Activated CD8-positive, alpha-beta T cell treated with anti-CD3 and anti-CD28 coated beads for 36 hours (primary cell): ENCODE measurements at regions not wholly inside any gene's neighbourhood (a gene's known extent, or its start where the extent isn't known, plus 50 kb on each side); places are given as distances from the start of the nearest gene placed in this dataset.

ENCODE experiments used
- ATAC-seq: fragments of 200-7000 bp; cut with Tn5 transposase; one replicate; pipeline ENCODE4 v1.10.0; 2021; ENCODE audit warnings: mild to moderate bottlenecking, moderate library complexity
- CTCF ChIA-PET: fragments of 350-600 bp; sonication (Branson Sonifier 250); formaldehyde crosslinking; loops from one replicate; lab custom pipeline; 2021; ENCODE audit warnings: antibody characterized with exemption; lab: Charles Lee
- POLR2A ChIA-PET: fragments of 350-600 bp; sonication (Branson Sonifier 250); formaldehyde crosslinking; loops from one replicate; lab custom pipeline; 2021; ENCODE audit warnings: antibody characterized with exemption; lab: Charles Lee
- DNase-seq: peaks from one replicate; pipeline ENCODE4 v3.0.0-alpha.2; 2020
- H3K27ac Mint-ChIP-seq: one replicate; pipeline ENCODE4 v1.8.0; 2021; ENCODE audit warnings: mild to moderate bottlenecking, mixed read lengths
- H3K27me3 Mint-ChIP-seq: one replicate; pipeline ENCODE4 v1.8.0; 2021; ENCODE audit warnings: mixed read lengths
- H3K36me3 Mint-ChIP-seq: one replicate; pipeline ENCODE4 v1.8.0; 2021; ENCODE audit warnings: low read depth, mixed read lengths
- H3K4me1 Mint-ChIP-seq: one replicate; pipeline ENCODE4 v1.8.0; 2021; ENCODE audit warnings: low read depth, mixed read lengths
- H3K4me3 Mint-ChIP-seq: one replicate; pipeline ENCODE4 v1.8.0; 2021; ENCODE audit warnings: mild to moderate bottlenecking, moderate library complexity, mixed read lengths
- H3K9me3 Mint-ChIP-seq: one replicate; pipeline ENCODE4 v1.8.0; 2021; ENCODE audit warnings: mixed read lengths
- CTCF ChIP-seq: fragments of 200-600 bp; IDR thresholded peaks from one replicate; pipeline ENCODE4 v1.8.0; 2022; ENCODE audit warnings: antibody characterized with exemption, mild to moderate bottlenecking
- intact Hi-C: fragments of 100-400 bp; cut with micrococcal nuclease; formaldehyde crosslinking; loops from one replicate; pipeline ENCODE4 v1.10.0; 2022

- CTCF ChIA-PET: no interaction called here
- peak; percentile 24 for ATAC-seq
Measured at GRCh38 chr6:170102582-170103481, 188.0 kb downstream of the DLL1 start.

GRCh38 chr6:170102038-170102437 is 188.8 kb downstream of the DLL1 start:
- no peak overlapping the region for H3K27ac Mint-ChIP-seq
- H3K4me1 Mint-ChIP-seq: peaks cover 4% of the 10 kb centered on the region
- intact Hi-C loops: no loop called here
- H3K9me3 Mint-ChIP-seq: peaks cover 6% of the 10 kb centered on the region
- no peak for TF ChIP-seq CTCF
- H3K27me3 Mint-ChIP-seq: peaks cover 3% of the 10 kb centered on the region
- ChIA-PET CTCF (no interaction called here), POLR2A (interaction anchor here (1.0 kb wide), 1 partner anchor 14 kb away, joined by 3 read pairs; no protein-coding TSS in a partner anchor)
- ATAC-seq (no peak), DNase-seq (no peak)
- H3K36me3 Mint-ChIP-seq: no peaks in the 10 kb centered on the region
- H3K4me3 Mint-ChIP-seq: no peak overlapping the region

More at GRCh38 chr6:170102582-170103481, 188.0 kb downstream of the DLL1 start:
- H3K4me1 Mint-ChIP-seq: peaks cover 4% of the 10 kb centered on the region
- H3K36me3 Mint-ChIP-seq: no peaks in the 10 kb centered on the region
- intact Hi-C loops: no loop called here
- H3K9me3 Mint-ChIP-seq: peaks cover 6% of the 10 kb centered on the region
- no peak overlapping the region for H3K4me3 Mint-ChIP-seq
- peaks cover 3% of the 10 kb centered on the region for H3K27me3 Mint-ChIP-seq
- no peak overlapping the region for H3K27ac Mint-ChIP-seq
- POLR2A ChIA-PET: interaction anchor here (1.0 kb wide), 1 partner anchor 15 kb away, joined by 3 read pairs; no protein-coding TSS in a partner anchor
- DNase-seq: no peak
- no peak for TF ChIP-seq CTCF

- H3K9me3 Mint-ChIP-seq: peaks cover 6% of the 10 kb centered on the region
- H3K27ac Mint-ChIP-seq: no peak overlapping the region
- TF ChIP-seq CTCF: no peak
- no peaks in the 10 kb centered on the region for H3K36me3 Mint-ChIP-seq
- no peak for DNase-seq
- ATAC-seq: no peak
- intact Hi-C loops: no loop called here
- ChIA-PET CTCF (no interaction called here), POLR2A (no interaction called here)
- H3K4me3 Mint-ChIP-seq: no peak overlapping the region
- H3K4me1 Mint-ChIP-seq: peaks cover 4% of the 10 kb centered on the region
- H3K27me3 Mint-ChIP-seq: peaks cover 2% of the 10 kb centered on the region
Measured at GRCh38 chr6:170101281-170102035, 189.4 kb downstream of the DLL1 start.

- CTCF ChIA-PET: no interaction called here
Measured at GRCh38 chr6:170100046-170100445, 190.8 kb downstream of the DLL1 start.

More at GRCh38 chr6:170100046-170100445, 190.8 kb downstream of the DLL1 start:
- H3K4me3 Mint-ChIP-seq: no peak overlapping the region
- H3K27me3 Mint-ChIP-seq: no peaks in the 10 kb centered on the region
- no peak overlapping the region for H3K27ac Mint-ChIP-seq
- DNase-seq: no peak
- ATAC-seq: no peak
- H3K4me1 Mint-ChIP-seq: peaks cover 4% of the 10 kb centered on the region
- H3K9me3 Mint-ChIP-seq: peaks cover 5% of the 10 kb centered on the region
- intact Hi-C loops: no loop called here
- POLR2A ChIA-PET: no interaction called here
- TF ChIP-seq CTCF: no peak
- H3K36me3 Mint-ChIP-seq: no peaks in the 10 kb centered on the region
